GM19468 (cell line): ENCODE measurements at regions not wholly inside any gene's neighbourhood (a gene's known extent, or its start where the extent isn't known, plus 50 kb on each side); places are given as distances from the start of the nearest gene placed in this dataset.

ENCODE experiments used
- ATAC-seq: cut with Tn5 transposase; IDR thresholded peaks from one replicate; pipeline ENCODE4 v1.9.1; 2021; ENCODE audit warnings: mild to moderate bottlenecking, moderate library complexity, moderate number of reproducible peaks; ENCODE audit not compliant: unreplicated experiment; ENCODE audit errors: extremely low read depth

GRCh38 chr16:86436466-86437185, 73.7 kb upstream of the FOXF1 start:
- ATAC-seq, result no peak

DNA sequence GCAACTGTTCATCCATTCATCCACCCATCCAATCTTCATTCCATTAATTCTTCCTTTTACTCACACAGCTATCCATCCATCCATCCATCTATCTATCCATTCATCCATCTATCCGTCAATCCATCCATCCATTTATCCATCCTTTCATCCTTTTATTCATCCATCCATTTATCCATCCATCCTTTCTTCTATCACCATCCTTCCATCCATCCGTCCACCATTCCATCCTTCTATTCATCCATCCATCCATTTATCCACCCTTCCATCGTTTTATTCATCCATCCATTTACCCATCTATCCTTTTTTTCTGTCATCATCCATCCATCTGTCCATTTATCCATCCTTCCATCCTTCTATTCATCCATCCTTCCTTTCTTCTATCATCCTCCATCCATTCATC, 73.0 kb upstream of the FOXF1 start:
- no peak for ATAC-seq

DNA sequence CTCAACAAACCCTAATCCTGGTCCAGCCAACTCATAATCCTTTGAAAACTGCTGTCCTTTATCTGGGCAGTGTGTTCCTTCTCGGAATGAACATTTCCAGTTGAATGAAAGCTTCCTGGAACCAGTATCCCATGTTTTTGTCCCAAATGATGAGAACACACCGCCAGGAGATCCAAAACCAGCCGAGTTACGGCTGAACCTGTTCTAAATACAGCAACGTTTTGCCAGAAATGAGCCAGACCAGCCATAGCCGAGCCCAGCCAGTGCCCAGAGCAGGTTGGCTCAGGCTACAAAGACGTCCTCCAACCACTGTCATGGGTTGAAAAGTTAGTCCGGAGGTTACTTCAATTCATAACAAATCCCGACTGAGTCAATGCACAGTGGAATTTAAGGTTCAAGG, 67.6 kb upstream of the FOXF1 start:
- no peak for ATAC-seq

- no peak for ATAC-seq
Observed at GRCh38 chr16:86443508-86444147, 66.7 kb upstream of the FOXF1 start.

DNA sequence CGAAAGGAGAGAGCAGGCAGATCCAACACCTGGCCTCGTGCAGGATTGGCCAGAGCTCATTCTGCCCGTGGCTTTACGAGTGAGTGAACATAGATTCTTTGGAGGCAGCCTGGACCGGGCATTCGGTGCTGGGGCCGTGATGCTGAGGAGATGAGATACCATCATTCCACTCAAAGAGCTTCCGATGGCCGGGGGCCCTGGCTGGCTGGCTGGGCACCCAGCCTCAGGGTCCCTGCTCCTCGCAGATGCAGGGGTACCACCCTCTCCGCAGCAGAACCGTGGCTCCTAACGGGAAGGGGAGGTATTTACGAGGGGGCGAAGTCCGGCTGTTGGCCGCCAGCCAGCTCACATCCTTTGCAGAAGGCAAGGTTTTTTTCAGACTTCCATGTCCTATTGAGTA, 66.1 kb upstream of the FOXF1 start:
- no peak for ATAC-seq

- ATAC-seq, result no peak
Observed at GRCh38 chr16:86444661-86445060, 65.7 kb upstream of the FOXF1 start.

GRCh38 chr16:86446279-86446678, 64.0 kb upstream of the FOXF1 start:
- ATAC-seq, result no peak

DNA sequence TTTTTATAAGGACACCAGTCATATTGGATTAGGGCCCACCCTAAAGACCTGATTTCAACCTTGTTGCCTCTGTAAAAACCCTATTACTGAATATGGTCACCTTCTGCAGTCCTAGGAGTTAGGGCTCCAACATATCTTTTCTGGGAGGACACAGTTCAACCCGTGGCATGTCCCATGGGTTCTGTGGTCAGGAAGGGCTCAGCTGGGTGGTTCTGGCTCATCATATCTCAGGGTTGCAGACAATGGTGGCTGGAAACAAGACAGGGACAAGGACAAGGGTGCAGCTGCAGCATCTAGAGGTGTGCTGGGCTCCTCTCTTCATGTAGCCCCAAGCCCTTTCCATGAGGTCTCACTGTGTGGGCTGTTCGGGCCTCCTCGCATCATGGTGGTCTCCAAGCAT, 63.1 kb upstream of the FOXF1 start:
- no peak for ATAC-seq

- no peak for ATAC-seq
Observed at GRCh38 chr16:86448306-86448890, 61.9 kb upstream of the FOXF1 start.

- ATAC-seq, result no peak
Observed at GRCh38 chr16:86449446-86450095, 60.8 kb upstream of the FOXF1 start.

DNA sequence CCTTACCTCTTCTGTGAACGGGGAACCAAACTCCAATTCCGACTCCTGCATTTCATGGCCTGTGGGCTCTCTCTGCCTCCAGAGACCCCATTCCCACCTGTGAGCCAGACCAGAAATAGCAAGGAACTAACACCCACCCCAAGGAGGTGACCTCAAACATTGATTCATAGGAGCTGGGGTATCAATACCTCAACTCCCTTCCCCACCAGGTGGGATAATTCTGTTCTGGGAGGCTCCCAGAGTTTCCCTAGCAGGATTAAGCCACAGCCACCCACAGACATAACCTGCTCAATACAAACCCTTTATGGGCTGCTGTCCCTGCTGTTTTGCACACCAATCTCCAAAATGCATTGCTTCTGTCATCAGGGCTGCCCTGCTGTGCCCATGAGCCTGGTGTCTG, 59.6 kb upstream of the FOXF1 start:
- ATAC-seq, result no peak

GRCh38 chr16:86452451-86452850, 57.9 kb upstream of the FOXF1 start:
- ATAC-seq, result no peak

DNA sequence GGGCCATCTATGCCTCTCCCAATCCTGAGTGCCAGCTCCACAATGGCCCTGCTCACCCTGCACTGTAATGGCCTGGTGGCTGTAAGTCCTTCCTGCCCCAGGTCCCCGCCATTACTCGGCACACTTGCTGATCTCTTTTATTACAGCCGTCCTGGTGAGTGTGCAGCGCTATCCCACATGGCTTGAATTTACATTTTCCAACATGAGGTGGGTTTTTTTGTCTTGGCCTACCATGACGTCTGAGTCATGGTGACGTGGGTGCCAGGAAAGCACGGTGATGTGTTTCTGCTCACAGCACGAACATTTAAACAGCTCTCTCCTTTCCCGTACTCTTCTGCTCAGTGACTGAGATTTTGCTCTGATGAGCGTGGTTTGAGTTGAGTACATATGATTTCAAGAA, 55.2 kb upstream of the FOXF1 start:
- ATAC-seq, result no peak

GRCh38 chr16:86455640-86456039, 54.7 kb upstream of the FOXF1 start:
- ATAC-seq, result no peak

DNA sequence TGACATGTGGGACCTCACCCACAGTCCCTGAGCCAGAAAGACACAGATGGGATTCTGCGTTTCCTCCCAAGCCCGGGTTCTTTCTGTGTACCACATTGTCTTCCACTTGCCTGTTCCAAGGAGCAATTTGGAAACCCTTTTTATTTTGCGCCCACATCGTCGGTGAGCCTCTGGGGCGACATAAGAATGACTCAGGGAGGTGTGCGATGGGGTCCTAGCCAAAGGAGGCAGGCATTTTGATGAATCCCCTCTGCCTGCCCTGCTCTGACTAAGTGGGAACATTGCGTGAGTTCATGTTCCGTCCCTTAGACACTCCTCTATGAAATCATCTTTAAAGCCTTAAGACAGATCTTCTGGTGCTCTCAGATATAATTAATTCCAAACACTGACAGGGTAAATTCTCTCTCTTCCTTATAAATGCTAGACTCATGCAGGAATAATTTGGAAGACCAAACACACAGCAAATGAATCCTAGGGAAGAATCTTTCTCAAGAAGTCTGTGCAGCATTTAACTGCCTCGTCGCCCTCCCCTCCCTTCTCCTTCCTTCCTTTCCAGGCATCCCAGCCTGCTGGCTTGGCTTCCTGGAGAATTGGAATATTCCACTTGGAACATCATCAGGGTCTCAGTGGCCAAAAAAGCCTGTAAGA, 52.7 kb upstream of the FOXF1 start:
- no peak for ATAC-seq

GRCh38 chr16:86458149-86458777, 52.1 kb upstream of the FOXF1 start:
- ATAC-seq, result no peak

DNA sequence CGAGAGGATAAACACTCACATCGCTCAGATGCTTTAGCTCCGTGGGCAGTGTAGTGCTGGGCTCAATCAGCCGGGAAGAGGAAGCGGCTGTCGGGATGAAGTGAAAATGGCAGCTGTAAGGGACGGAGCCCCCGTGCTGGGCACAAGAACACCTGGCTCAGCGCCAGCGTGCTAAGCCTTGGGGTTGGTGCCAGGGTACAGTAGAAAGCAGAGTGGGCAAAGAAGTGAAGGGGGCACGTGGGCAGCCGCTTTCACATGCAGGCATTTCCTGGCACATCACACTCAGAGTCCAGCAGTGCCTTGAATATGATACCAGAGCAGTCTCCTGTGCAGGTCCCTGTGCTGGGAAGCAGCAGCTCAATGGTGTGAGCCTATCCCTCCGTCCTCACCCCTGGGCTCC, 51.1 kb upstream of the FOXF1 start:
- ATAC-seq, result no peak
